Mucosa of rectum (tissue), 2 donors: ENCODE measurements at regions not wholly inside any gene's neighbourhood (a gene's known extent, or its start where the extent isn't known, plus 50 kb on each side); places are given as distances from the start of the nearest gene placed in this dataset.
"Not testable (repeated sequence)": the region's sequence is repeated elsewhere in the genome, so short reads cannot be mapped to it uniquely, and the experiment has no call there.

Source experiments
- H3K27ac ChIP-seq, 2 donors: one replicate each; pipeline ENCODE4 v1.7.0; 2013; ENCODE audit warnings: inconsistent platforms in 2 of 2, low read depth in 2 of 2, low read length in 2 of 2
- H3K27me3 ChIP-seq, 2 donors: one replicate each; pipeline ENCODE4 v1.7.0; 2013; ENCODE audit warnings: low read length in 2 of 2; ENCODE audit not compliant: control insufficient read depth in 2 of 2, insufficient read depth in 2 of 2
- H3K36me3 ChIP-seq, 2 donors: one replicate each; pipeline ENCODE4 v1.7.0; 2013; ENCODE audit warnings: low read length in 2 of 2; ENCODE audit not compliant: control insufficient read depth in 2 of 2, insufficient read depth in 2 of 2
- H3K4me1 ChIP-seq, 2 donors: one replicate each; pipeline ENCODE4 v1.7.0; 2013; ENCODE audit warnings: low read length in 2 of 2, mild to moderate bottlenecking in 1 of 2; ENCODE audit not compliant: control insufficient read depth in 2 of 2, insufficient read depth in 2 of 2
- H3K4me3 ChIP-seq, 2 donors: one replicate each; pipeline ENCODE4 v1.7.0; 2013; ENCODE audit warnings: low read length in 2 of 2
- H3K9ac ChIP-seq, 2 donors: one replicate each; pipeline ENCODE4 v1.7.0; 2013; ENCODE audit warnings: low read length in 2 of 2, low read depth in 1 of 2, mild to moderate bottlenecking in 1 of 2
- H3K9me3 ChIP-seq, 2 donors: one replicate each; pipeline ENCODE4 v1.7.0; 2013; ENCODE audit warnings: low read length in 2 of 2; ENCODE audit not compliant: control insufficient read depth in 2 of 2
- donor health status: healthy.
- donor health status: Normal muscosa, but diverticular disease.

- H3K9ac ChIP-seq, result no peak overlapping the region
- H3K27ac ChIP-seq, result no peak overlapping the region
- no peak overlapping the region for H3K4me3 ChIP-seq
- no peaks in the 10 kb centered on the region for H3K36me3 ChIP-seq
- H3K9me3 ChIP-seq, result no peaks in the 10 kb centered on the region
- no peaks in the 10 kb centered on the region for H3K27me3 ChIP-seq
- no peaks in the 10 kb centered on the region for H3K4me1 ChIP-seq
These were observed 152.5 kb upstream of the CHST15 start for GRCh38 chr10:124245806-124246440.

GRCh38 chr10:124245191-124245590, 151.8 kb upstream of the CHST15 start:
- Histone ChIP-seq H3K9me3 (no peaks in the 10 kb centered on the region), H3K4me1 (no peaks in the 10 kb centered on the region), H3K36me3 (no peaks in the 10 kb centered on the region), H3K9ac (no peak overlapping the region), H3K27ac (no peak overlapping the region), H3K4me3 (no peak overlapping the region), H3K27me3 (no peaks in the 10 kb centered on the region)

GRCh38 chr10:124244256-124244877, 151.0 kb upstream of the CHST15 start:
- Histone ChIP-seq H3K27me3 (no peaks in the 10 kb centered on the region), H3K9me3 (no peaks in the 10 kb centered on the region), H3K9ac (no peak overlapping the region), H3K4me1 (no peaks in the 10 kb centered on the region), H3K36me3 (no peaks in the 10 kb centered on the region), H3K4me3 (no peak overlapping the region), H3K27ac (no peak overlapping the region)

- Histone ChIP-seq H3K9ac (no peak overlapping the region), H3K27ac (no peak overlapping the region), H3K27me3 (no peaks in the 10 kb centered on the region), H3K4me1 (no peaks in the 10 kb centered on the region), H3K36me3 (no peaks in the 10 kb centered on the region), H3K4me3 (no peak overlapping the region), H3K9me3 (no peaks in the 10 kb centered on the region)
These were observed 150.3 kb upstream of the CHST15 start for GRCh38 chr10:124243702-124244121.

GRCh38 chr10:124242791-124243190, 149.4 kb upstream of the CHST15 start:
- Histone ChIP-seq H3K9me3 (no peaks in the 10 kb centered on the region), H3K27ac (no peak overlapping the region), H3K27me3 (no peaks in the 10 kb centered on the region)

GRCh38 chr10:124242365-124242764, 149.0 kb upstream of the CHST15 start:
- H3K9me3 ChIP-seq, result no peaks in the 10 kb centered on the region
- H3K9ac ChIP-seq, result no peak overlapping the region
- H3K27me3 ChIP-seq, result no peaks in the 10 kb centered on the region
- no peak overlapping the region for H3K27ac ChIP-seq
- no peaks in the 10 kb centered on the region for H3K36me3 ChIP-seq
- H3K4me1 ChIP-seq, result no peaks in the 10 kb centered on the region
- H3K4me3 ChIP-seq, result no peak overlapping the region

More at GRCh38 chr10:124242791-124243190, 149.4 kb upstream of the CHST15 start:
- Histone ChIP-seq H3K4me1 (no peaks in the 10 kb centered on the region), H3K9ac (no peak overlapping the region), H3K4me3 (no peak overlapping the region), H3K36me3 (no peaks in the 10 kb centered on the region)

- H3K4me3 ChIP-seq, H3K36me3 ChIP-seq, H3K27ac ChIP-seq: not testable (repeated sequence)
These were observed 148.1 kb upstream of the CHST15 start for GRCh38 chr10:124241510-124241909.

GRCh38 chr10:124240839-124241291, 147.5 kb upstream of the CHST15 start:
- no peaks in the 10 kb centered on the region for H3K9me3 ChIP-seq
- no peaks in the 10 kb centered on the region for H3K4me1 ChIP-seq
- H3K36me3 ChIP-seq, result no peaks in the 10 kb centered on the region
- H3K4me3 ChIP-seq, result no peak overlapping the region
- H3K27me3 ChIP-seq, result no peaks in the 10 kb centered on the region
- H3K9ac ChIP-seq, result no peak overlapping the region
- H3K27ac ChIP-seq, result no peak overlapping the region

More at GRCh38 chr10:124241510-124241909, 148.1 kb upstream of the CHST15 start:
- H3K27me3 ChIP-seq, H3K9ac ChIP-seq, H3K9me3 ChIP-seq, H3K4me1 ChIP-seq: not testable (repeated sequence)

GRCh38 chr10:124239696-124240095, 146.3 kb upstream of the CHST15 start:
- Histone ChIP-seq H3K9me3 (no peaks in the 10 kb centered on the region), H3K27ac (no peak overlapping the region), H3K36me3 (no peaks in the 10 kb centered on the region), H3K9ac (no peak overlapping the region), H3K4me1 (no peaks in the 10 kb centered on the region), H3K27me3 (no peaks in the 10 kb centered on the region), H3K4me3 (no peak overlapping the region)

- H3K36me3 ChIP-seq, result no peaks in the 10 kb centered on the region
- no peak overlapping the region for H3K27ac ChIP-seq
- no peaks in the 10 kb centered on the region for H3K4me1 ChIP-seq
- no peak overlapping the region for H3K4me3 ChIP-seq
- H3K9me3 ChIP-seq, result no peaks in the 10 kb centered on the region
- H3K9ac ChIP-seq, result no peak overlapping the region
- no peaks in the 10 kb centered on the region for H3K27me3 ChIP-seq
These were observed 145.7 kb upstream of the CHST15 start for GRCh38 chr10:124239134-124239533.
